GM19467 (cell line): ENCODE measurements at regions not wholly inside any gene's neighbourhood (a gene's known extent, or its start where the extent isn't known, plus 50 kb on each side); places are given as distances from the start of the nearest gene placed in this dataset.

Experiments
- ATAC-seq: cut with Tn5 transposase; IDR thresholded peaks from one replicate; pipeline ENCODE4 v1.9.1; 2021; ENCODE audit warnings: mild to moderate bottlenecking, moderate library complexity; ENCODE audit not compliant: unreplicated experiment

GRCh38 chr2:147045113-147045512, 799.7 kb upstream of the ACVR2A start:
- ATAC-seq = no peak

- ATAC-seq = no peak
Measured at GRCh38 chr2:147041121-147041494, 803.7 kb upstream of the ACVR2A start.

GRCh38 chr2:147040298-147041120, 804.3 kb upstream of the ACVR2A start:
- no peak for ATAC-seq

GRCh38 chr2:147037048-147037447, 807.8 kb upstream of the ACVR2A start:
- no peak for ATAC-seq

- ATAC-seq = no peak
Measured at GRCh38 chr2:147033044-147033443, 811.8 kb upstream of the ACVR2A start.

GRCh38 chr2:147031897-147032296, 812.9 kb upstream of the ACVR2A start:
- no peak for ATAC-seq

GRCh38 chr2:147030966-147031720, 813.7 kb upstream of the ACVR2A start:
- ATAC-seq = no peak

- no peak for ATAC-seq
Measured at GRCh38 chr2:147027436-147027835, 817.4 kb upstream of the ACVR2A start.

GRCh38 chr2:147026664-147027295, 818.0 kb upstream of the ACVR2A start:
- no peak for ATAC-seq

- ATAC-seq = no peak
Measured at GRCh38 chr2:147025646-147026585, 818.9 kb upstream of the ACVR2A start.

- ATAC-seq = no peak
Measured at GRCh38 chr2:147019311-147019710, 825.5 kb upstream of the ACVR2A start.

GRCh38 chr2:147017951-147018645, 826.7 kb upstream of the ACVR2A start:
- no peak for ATAC-seq

- ATAC-seq = no peak
Measured at GRCh38 chr2:147016181-147016580, 828.6 kb upstream of the ACVR2A start.

- no peak for ATAC-seq
Measured at GRCh38 chr2:147015591-147015990, 829.2 kb upstream of the ACVR2A start.

GRCh38 chr2:147013696-147014392, 831.0 kb upstream of the ACVR2A start:
- no peak for ATAC-seq

GRCh38 chr2:147008481-147008880, 836.3 kb upstream of the ACVR2A start:
- ATAC-seq = no peak

GRCh38 chr2:147006736-147007141, 838.1 kb upstream of the ACVR2A start:
- no peak for ATAC-seq

GRCh38 chr2:147003081-147003480, 841.7 kb upstream of the ACVR2A start:
- no peak for ATAC-seq

GRCh38 chr2:147002256-147002655, 842.6 kb upstream of the ACVR2A start:
- no peak for ATAC-seq
